A549 (cell line): ENCODE measurements at regions not wholly inside any gene's neighbourhood (a gene's known extent, or its start where the extent isn't known, plus 50 kb on each side); places are given as distances from the start of the nearest gene placed in this dataset.

ENCODE experiments used
- ATOH8 ChIP-seq: fragments of 250-450 bp; sonication (Bioruptor Pico); IDR thresholded peaks from 2 replicates; pipeline ENCODE4 v1.5.0; 2020; ENCODE audit warnings: low read depth, mild to moderate bottlenecking, moderate library complexity
- CTCF ChIP-seq: fragments of >200 bp; sonication (Bioruptor Twin); formaldehyde crosslinking; IDR thresholded peaks from 3 replicates; pipeline ENCODE4 v1.5.1; 2016
- ELK1 ChIP-seq: fragments of 150-350 bp; IDR thresholded peaks from 2 replicates; pipeline ENCODE4 v1.6.1; 2014; ENCODE audit warnings: low read depth, mild to moderate bottlenecking, low read length
- EP300 ChIP-seq, 2 experiments: fragments of >200 bp; sonication (Bioruptor Twin); formaldehyde crosslinking; IDR thresholded peaks; 2 replicates in 1 of 2; 3 replicates in 1 of 2; pipeline ENCODE4 v1.6.1; 2016 to 2017
- HDAC2 ChIP-seq: fragments of 200-600 bp; sonication (generic); IDR thresholded peaks from 2 replicates; pipeline ENCODE4 v1.6.1; 2016
- MAX ChIP-seq: IDR thresholded peaks from 2 replicates; pipeline ENCODE4 v1.6.1; 2012
- MYC ChIP-seq: IDR thresholded peaks from 2 replicates; pipeline ENCODE4 v1.6.1; 2012; ENCODE audit warnings: mild to moderate bottlenecking, inconsistent platforms, low read length, improper control_type of control experiment, borderline replicate concordance
- POLR2A ChIP-seq: IDR thresholded peaks from 2 replicates; pipeline ENCODE4 v1.6.1; 2012; ENCODE audit warnings: mild to moderate bottlenecking, low read length
- POLR2AphosphoS2 ChIP-seq: conservative IDR thresholded peaks from 2 replicates; pipeline ENCODE4 v1.6.1; 2012; ENCODE audit warnings: low read length, improper control_type of control experiment, inconsistent platforms
- REST ChIP-seq: fragments of 200-600 bp; sonication (generic); IDR thresholded peaks from 2 replicates; pipeline ENCODE4 v1.6.1; 2016; ENCODE audit warnings: antibody characterized with exemption, mild to moderate bottlenecking, moderate library complexity

GRCh38 chr10:29897999-29898716, 161.2 kb downstream of the JCAD start:
- TF ChIP-seq CTCF, result no peak
- TF ChIP-seq POLR2A, result no peak
- TF ChIP-seq MYC, result no peak
- no peak for TF ChIP-seq ELK1
- TF ChIP-seq POLR2AphosphoS2, result no peak
- TF ChIP-seq ATOH8 (CRISPR knock-in tag), result no peak
- no peak for TF ChIP-seq HDAC2
- TF ChIP-seq REST, result no peak
- no peak for TF ChIP-seq EP300 (IDR thresholded peaks at IDR 0.05)
- TF ChIP-seq MAX, result no peak
